Prostate gland (tissue), 2 donors: ENCODE measurements at regions not wholly inside any gene's neighbourhood (a gene's known extent, or its start where the extent isn't known, plus 50 kb on each side); places are given as distances from the start of the nearest gene placed in this dataset.

ENCODE experiments used
- POLR2A ChIP-seq: fragments of 450-650 bp; IDR thresholded peaks from one replicate; pipeline ENCODE4 v1.6.1; 2016; ENCODE audit warnings: antibody characterized with exemption, mild to moderate bottlenecking
- POLR2AphosphoS5 ChIP-seq: sonication (generic); formaldehyde crosslinking; IDR thresholded peaks from one replicate; pipeline ENCODE4 v1.6.1; 2017; ENCODE audit warnings: antibody characterized with exemption
- TF ChIP-seq, protein P1 (sequence below), 4 experiments: fragments of 200-600 bp in 2 of 4; fragments of 450-650 bp in 2 of 4; sonication (generic) in 2 of 4; IDR thresholded peaks; 1 replicate in 3 of 4; 2 replicates in 1 of 4; pipeline ENCODE4 v1.5.1; 2016 to 2019; ENCODE audit warnings: antibody characterized with exemption in 4 of 4, mild to moderate bottlenecking in 2 of 4, moderate library complexity in 2 of 4

- TF ChIP-seq POLR2A, result no peak
- TF ChIP-seq, protein P1, sequence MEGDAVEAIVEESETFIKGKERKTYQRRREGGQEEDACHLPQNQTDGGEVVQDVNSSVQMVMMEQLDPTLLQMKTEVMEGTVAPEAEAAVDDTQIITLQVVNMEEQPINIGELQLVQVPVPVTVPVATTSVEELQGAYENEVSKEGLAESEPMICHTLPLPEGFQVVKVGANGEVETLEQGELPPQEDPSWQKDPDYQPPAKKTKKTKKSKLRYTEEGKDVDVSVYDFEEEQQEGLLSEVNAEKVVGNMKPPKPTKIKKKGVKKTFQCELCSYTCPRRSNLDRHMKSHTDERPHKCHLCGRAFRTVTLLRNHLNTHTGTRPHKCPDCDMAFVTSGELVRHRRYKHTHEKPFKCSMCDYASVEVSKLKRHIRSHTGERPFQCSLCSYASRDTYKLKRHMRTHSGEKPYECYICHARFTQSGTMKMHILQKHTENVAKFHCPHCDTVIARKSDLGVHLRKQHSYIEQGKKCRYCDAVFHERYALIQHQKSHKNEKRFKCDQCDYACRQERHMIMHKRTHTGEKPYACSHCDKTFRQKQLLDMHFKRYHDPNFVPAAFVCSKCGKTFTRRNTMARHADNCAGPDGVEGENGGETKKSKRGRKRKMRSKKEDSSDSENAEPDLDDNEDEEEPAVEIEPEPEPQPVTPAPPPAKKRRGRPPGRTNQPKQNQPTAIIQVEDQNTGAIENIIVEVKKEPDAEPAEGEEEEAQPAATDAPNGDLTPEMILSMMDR (IDR thresholded peaks at IDR 0.05), result no peak
- TF ChIP-seq POLR2AphosphoS5, result no peak
These were observed 686.4 kb downstream of the HTR1B start for GRCh38 chr6:76776876-76777275.
